ENCODE measurements at regions not wholly inside any gene's neighbourhood (a gene's known extent, or its start where the extent isn't known, plus 50 kb on each side); places are given as distances from the start of the nearest gene placed in this dataset.

GRCh38 chr5:74433255-74433895 is 207.2 kb downstream of the ENC1 start:
- TF ChIP-seq CTCF (IDR thresholded peaks at IDR 0.05; ENCODE audit: poor library complexity, severe bottlenecking) (no peak), EZH2 (IDR thresholded peaks at IDR 0.05; ENCODE audit: borderline replicate concordance, insufficient read depth, low read length, poor library complexity, severe bottlenecking) (no peak), POLR2AphosphoS5 (IDR thresholded peaks at IDR 0.05) (no peak), TAF1 (IDR thresholded peaks at IDR 0.05; ENCODE audit: low read depth) (no peak)
